GM19468 (cell line): ENCODE measurements at regions not wholly inside any gene's neighbourhood (a gene's known extent, or its start where the extent isn't known, plus 50 kb on each side); places are given as distances from the start of the nearest gene placed in this dataset.
"Not testable (repeated sequence)": the region's sequence is repeated elsewhere in the genome, so short reads cannot be mapped to it uniquely, and the experiment has no call there.

Experiments
- ATAC-seq: cut with Tn5 transposase; IDR thresholded peaks from one replicate; pipeline ENCODE4 v1.9.1; 2021; ENCODE audit warnings: mild to moderate bottlenecking, moderate library complexity, moderate number of reproducible peaks; ENCODE audit not compliant: unreplicated experiment; ENCODE audit errors: extremely low read depth

GRCh38 chr3:17860840-17861471, 118.5 kb upstream of the TBC1D5 start:
- not testable (repeated sequence) for ATAC-seq

GRCh38 chr3:17852217-17852616, 109.8 kb upstream of the TBC1D5 start:
- peak; percentile 78 for ATAC-seq

DNA sequence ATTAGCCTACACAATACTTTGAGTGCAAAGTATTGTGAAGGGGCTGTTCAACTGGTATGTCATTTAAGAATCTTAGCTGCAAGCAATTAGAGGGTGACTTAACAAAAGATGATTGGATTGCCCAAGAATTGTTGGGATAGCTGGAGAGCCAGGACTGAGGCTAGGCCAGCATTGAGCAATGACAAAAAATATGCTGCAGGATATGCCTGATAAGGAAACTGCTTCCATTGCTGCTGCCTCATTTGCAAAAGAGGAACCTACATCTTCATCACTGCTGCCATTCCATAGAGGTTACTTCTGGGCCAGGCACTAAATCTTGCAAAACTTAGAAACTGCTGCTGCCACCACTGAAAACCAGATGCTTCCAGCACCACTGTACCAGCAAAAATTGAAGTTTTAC, 108.0 kb upstream of the TBC1D5 start:
- no peak for ATAC-seq

GRCh38 chr3:17848102-17848501, 105.7 kb upstream of the TBC1D5 start:
- no peak for ATAC-seq

DNA sequence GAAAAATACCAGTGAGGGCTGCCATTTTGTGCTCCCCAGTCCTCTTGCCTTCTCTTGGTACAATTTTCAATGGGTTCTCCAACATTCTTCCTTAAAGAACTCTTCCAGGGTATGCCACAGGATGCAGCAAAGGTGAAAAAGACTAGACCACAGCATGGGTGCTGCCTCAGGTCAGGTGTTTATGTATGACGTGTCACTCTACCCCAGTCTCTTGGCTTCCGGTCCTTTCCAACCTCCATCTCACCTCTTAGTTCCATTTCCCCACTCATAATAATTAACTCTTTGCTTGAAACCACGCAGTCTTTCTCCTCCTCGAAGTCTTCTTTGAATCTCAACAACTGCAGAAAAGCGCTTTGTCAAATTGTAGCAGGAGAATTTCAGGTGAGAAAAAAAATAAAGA, 104.7 kb upstream of the TBC1D5 start:
- no peak for ATAC-seq

- no peak for ATAC-seq
Measured at GRCh38 chr3:17846466-17846865, 104.0 kb upstream of the TBC1D5 start.

GRCh38 chr3:17845026-17845812, 102.8 kb upstream of the TBC1D5 start:
- ATAC-seq, result no peak

DNA sequence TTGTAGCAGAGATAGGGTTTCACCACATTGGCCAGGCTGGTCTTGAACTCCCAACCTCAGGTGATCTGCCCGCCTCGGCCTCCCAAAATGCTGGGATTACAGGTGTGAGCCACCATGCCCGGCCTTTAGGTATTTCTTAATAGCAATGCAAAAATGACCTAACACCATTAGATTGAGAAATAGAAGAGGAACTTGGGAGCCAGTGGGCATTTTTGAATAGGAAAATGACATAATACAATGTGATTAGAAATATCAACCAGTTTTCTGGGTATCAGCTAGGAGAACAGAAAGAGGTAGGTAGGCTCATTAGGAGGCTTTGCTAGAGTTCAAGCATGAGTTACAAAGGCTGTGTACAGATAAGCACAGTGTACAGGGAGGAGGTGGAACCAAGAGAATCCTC, 101.8 kb upstream of the TBC1D5 start:
- no peak for ATAC-seq

DNA sequence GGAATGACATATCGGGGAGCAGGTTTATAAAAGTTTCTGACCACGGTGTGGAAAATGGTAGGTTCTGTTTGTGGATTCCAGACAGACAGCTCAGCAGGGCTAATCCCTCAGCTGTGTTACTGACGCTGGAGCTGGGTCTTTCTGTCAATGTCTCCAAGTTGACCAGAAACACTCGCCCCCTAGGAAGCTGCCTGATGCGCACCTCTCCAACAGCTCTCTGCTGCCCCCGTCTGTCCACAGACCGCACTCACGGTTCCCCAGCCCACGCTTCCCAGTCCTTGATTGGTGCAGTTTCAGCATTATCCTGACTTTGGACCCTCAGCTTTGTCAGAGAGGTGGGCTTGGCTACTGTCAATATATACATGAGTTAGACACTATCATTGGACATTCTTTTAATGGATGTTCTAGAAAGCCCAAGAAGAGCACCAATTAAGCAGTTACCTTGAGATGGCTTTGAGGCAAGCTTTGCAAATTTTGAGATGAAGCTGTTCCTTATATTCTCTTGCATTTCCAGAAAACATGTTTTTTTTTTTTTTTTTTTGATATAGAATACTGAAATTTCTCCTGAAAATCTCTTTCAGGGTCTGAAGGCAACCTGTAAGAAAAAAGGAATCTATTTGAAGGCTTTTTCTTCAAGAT, 98.9 kb upstream of the TBC1D5 start:
- ATAC-seq, result peak; percentile 40

GRCh38 chr3:17840651-17841050, 98.2 kb upstream of the TBC1D5 start:
- ATAC-seq, result no peak

- no peak for ATAC-seq
Measured at GRCh38 chr3:17840126-17840525, 97.7 kb upstream of the TBC1D5 start.

DNA sequence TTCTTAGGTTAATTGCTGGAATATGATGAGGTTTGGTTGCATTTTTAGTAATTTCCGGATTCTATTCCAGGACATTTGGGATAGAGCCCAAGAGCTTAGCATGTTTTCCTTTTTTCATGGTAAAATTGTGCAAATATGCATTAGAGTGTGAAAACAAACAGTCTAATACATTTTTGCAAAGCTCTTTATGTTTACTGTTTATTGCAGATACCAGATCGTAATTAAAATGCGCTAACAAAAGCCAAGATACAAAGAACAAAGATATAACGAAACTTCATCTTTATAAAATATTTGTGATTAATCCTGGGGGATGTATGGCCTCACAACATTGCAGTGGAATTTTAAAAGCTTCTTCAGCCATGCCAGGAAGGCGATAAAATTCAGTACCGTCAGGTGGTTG, 94.5 kb upstream of the TBC1D5 start:
- no peak for ATAC-seq

DNA sequence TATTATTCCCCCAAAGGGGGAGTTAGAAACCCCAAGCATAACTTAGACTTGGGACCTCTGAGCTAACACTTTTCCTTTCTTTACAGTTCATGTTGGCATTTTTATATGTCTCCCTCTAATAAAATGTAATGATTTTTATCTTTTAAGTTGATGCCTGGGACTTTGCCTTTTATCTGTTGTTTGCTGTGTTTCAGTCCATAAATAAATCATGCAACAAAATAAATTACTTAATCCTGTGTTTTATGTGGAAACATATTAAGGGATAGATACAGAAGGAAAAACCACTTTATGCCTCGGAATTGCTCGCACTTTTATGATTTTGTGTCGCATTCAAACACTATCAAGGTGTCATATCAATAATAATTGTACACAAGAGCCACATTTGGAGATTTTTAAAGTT, 93.7 kb upstream of the TBC1D5 start:
- no peak for ATAC-seq

GRCh38 chr3:17833786-17834559, 91.5 kb upstream of the TBC1D5 start:
- ATAC-seq, result no peak

DNA sequence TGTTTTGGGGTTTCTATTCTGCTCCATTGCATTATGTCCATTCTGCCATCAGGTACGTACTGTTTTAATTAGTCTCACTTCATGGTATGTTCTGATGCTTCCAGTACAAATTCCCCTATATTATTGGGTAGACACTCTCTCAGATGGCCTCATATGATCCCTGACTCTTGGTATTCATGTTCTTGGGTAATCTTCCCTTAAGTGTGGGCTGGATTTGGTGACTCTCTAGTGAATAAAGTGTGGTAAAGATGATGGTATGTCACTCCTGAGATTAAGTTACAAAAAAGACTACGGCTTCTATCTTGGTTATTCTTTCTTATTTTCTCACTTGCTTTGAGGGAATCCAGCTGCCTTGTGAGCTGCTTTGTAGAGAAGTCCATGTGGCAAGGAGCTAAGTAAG, 89.6 kb upstream of the TBC1D5 start:
- ATAC-seq, result no peak

- no peak for ATAC-seq
Measured at GRCh38 chr3:17831366-17831765, 88.9 kb upstream of the TBC1D5 start.

DNA sequence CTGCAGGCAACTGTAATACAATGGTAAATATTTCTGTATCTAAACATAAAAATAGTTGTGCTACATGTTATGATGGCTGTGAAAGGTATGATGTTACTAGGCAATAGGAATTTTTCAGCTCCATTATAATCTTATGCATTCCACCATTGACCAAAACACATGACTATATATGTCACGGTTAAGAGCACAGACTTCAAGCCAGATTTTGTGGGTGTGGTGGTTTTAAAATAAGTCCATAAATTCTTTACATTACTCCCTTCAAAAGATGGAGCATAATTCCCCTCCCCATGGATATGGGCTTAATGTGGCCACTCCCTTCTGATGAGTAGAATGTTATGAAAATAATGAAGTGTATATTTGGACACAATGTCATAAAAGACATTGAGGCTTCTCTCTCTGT, 88.4 kb upstream of the TBC1D5 start:
- ATAC-seq, result no peak

GRCh38 chr3:17828388-17828787, 86.0 kb upstream of the TBC1D5 start:
- ATAC-seq, result no peak

DNA sequence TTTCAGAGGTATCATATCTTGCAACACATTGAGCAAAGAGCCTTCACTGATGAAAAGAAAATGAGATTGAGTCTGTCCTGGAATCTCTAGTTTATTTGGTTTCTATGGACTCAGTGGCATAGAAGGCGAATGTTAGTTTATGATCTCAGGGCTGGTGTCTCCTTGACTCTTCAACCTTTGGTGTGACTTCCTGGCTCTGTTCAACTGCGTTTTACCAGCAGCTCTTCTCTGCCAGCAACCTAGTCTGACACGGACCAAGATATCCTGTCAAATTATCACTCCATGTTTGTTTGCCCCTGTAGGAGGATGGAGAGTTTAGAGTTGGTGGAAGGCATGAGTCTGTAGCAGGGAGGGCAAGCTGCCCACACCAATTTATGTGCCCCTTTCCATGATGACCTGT, 82.9 kb upstream of the TBC1D5 start:
- no peak for ATAC-seq

DNA sequence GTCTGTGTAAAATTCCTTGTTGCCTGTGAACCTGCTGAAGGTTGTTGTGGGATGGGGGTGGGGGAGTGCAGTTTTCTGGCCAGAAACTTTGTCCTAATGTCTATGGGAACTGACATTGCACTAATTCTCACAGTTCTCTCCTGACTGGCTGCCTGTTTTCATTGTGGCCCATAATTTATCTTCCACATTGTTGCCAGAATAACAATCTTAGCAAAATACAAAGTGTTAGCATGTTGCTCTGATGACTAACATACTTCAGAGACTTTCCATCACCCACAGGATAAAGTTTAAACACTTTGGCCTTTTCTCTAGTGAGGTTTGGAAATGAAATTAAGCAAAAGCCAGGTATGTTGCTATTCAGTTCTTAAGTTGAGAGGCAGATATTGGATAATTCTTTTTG, 81.4 kb upstream of the TBC1D5 start:
- ATAC-seq, result no peak

- ATAC-seq, result no peak
Measured at GRCh38 chr3:17823036-17823435, 80.6 kb upstream of the TBC1D5 start.
